GM18868 (cell line): ENCODE measurements at regions not wholly inside any gene's neighbourhood (a gene's known extent, or its start where the extent isn't known, plus 50 kb on each side); places are given as distances from the start of the nearest gene placed in this dataset.
A peak's percentile ranks its signal among the peaks of the same experiment; 100 is the strongest.

Source experiments
- ATAC-seq: cut with Tn5 transposase; IDR thresholded peaks from one replicate; pipeline ENCODE4 v1.9.1; 2021; ENCODE audit warnings: mild to moderate bottlenecking, moderate library complexity; ENCODE audit not compliant: unreplicated experiment

DNA sequence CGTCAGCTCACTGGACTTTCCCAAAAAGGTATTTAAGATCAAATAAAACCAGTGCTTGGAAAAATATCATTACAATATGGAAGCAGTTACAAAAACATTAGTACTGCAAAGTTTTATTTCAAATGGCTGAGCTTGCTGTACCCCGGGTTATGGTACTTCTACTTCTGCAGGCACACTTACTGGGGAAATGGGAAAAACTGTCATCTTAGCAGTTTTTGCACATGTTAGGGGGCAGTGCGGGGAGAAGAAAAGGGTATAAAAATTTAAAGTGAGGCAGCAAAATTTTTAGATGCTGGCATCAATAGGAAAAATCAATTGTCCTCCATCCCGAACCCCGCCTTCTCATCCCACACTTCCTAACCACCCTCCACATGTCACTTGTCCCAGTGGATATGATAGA, 133.4 kb downstream of the ATG4C start:
- ATAC-seq: no peak

DNA sequence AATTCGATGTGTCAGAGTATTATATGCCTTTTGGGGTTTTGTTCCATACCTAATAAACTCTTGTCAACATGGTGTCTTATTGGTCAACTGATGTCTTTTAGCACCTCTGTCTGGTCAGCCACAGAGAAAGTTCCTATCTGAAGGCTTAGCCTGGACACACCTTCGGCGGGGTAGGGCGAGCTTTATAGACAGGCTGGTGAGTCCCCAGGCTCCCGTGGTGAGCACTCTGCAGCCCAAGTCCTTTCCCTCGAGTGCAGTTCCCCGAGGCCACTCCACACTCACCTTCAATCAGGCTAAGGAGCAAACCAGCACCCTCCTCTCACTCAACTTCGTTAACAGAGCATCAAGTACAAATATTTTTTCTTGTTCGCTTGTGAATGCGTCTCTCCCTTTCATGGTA, 133.9 kb downstream of the ATG4C start:
- no peak for ATAC-seq

DNA sequence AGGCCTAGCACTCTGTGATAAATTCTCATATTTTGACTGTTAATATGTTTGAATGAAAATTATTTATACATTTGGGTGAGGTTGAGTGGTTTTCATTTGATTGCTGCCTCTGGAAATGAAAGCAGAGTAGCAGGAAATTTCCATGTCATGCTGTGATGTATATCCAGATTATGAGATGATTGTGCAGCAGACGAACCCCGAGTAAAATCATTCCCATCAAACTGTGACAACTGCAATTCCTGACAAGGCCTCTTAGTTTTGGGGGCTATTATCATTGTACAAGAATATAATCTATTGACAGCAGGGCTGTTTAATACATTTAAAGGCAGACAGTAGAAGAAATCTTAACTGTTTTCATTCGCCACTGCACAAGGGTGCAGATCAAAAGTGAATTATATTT, 134.8 kb downstream of the ATG4C start:
- ATAC-seq: no peak

GRCh38 chr1:62922006-62922405, 138.1 kb downstream of the ATG4C start:
- no peak for ATAC-seq

GRCh38 chr1:62924983-62925790, 141.3 kb downstream of the ATG4C start:
- ATAC-seq: no peak

GRCh38 chr1:62926681-62927252, 142.8 kb downstream of the ATG4C start:
- no peak for ATAC-seq

DNA sequence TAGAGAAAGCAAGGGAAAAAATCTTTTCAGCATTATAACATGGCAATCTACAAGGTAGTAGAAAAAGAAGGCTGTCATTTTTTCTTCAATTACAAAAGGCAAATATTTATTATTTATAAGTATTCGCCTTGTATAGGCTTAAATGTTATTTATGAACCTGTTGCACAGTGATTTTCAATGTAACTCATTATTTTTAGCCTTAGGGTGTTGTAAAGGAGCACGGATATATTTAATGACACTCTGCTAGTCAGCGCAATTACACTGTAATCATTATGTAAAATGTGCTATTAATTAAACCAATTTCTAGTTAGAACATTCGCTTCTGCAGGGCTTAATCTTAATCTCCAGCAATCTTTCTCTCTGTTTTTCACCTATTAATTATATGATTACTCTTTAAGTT, 145.0 kb downstream of the ATG4C start:
- no peak for ATAC-seq

GRCh38 chr1:62937634-62938296, 153.8 kb downstream of the ATG4C start:
- ATAC-seq: no peak

DNA sequence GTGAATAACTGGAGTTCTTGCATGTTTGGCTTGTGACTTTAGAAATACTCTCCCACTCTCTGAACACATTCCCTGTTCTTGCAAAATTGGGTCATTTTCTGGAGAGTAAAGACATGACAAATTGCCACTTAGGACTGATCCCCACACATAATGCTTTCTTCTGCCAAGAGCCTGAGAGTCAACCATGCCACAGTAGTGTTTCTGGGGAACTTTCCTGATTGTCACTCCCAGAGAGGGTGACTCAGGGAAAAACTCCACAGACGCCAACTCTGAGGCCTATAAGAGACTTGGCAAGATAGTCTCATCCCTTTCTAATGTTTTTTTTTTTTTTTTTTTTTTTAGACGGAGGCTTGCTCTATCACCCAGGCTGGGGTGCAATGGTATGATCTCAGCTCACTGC, 157.8 kb downstream of the ATG4C start:
- no peak for ATAC-seq

- no peak for ATAC-seq
Measured at GRCh38 chr1:62946511-62946910, 162.6 kb downstream of the ATG4C start.

- no peak for ATAC-seq
Measured at GRCh38 chr1:62951428-62951827, 167.5 kb downstream of the ATG4C start.

GRCh38 chr1:62952596-62952995, 168.7 kb downstream of the ATG4C start:
- no peak for ATAC-seq

DNA sequence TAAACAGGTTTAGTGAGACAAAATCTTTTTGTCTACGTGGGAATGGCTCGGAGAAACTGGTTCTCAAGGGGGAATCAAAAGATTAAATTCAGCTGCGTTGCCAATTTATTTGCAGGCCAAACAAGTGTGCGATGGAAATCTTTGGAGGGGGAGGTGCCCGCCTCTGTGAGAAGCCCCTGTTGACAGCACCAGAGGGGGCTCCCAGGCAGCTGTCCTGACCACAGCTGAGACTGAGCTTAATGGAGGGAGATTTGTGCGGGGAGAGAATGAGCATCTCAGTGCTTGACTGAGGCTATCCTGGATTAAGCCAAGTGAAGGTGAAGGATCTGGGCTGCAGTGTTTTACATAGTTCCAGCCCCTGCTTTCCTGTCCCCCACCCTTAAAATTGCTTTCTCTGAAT, 169.7 kb downstream of the ATG4C start:
- ATAC-seq: no peak

- ATAC-seq: no peak
Measured at GRCh38 chr1:62954758-62955157, 170.8 kb downstream of the ATG4C start.

DNA sequence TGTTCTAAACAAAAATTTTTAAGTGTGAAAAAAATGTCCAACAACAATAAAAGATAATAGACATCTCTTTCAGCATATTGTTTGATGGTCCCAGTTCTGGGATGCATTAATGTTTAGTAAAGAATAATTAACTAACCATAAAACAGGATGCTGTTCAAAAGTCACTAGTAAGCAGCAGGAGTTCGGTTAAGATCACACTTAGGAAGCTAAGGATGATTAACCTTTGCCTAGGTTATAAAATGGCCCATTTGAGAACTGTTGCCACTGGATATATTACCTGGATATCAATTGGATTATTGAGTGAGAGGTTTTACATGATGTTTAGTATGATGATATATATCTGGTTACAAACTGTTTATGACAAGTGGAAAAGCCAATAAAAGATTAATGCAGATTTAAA, 171.7 kb downstream of the ATG4C start:
- ATAC-seq: no peak

GRCh38 chr1:62962014-62962812, 178.3 kb downstream of the ATG4C start:
- no peak for ATAC-seq

DNA sequence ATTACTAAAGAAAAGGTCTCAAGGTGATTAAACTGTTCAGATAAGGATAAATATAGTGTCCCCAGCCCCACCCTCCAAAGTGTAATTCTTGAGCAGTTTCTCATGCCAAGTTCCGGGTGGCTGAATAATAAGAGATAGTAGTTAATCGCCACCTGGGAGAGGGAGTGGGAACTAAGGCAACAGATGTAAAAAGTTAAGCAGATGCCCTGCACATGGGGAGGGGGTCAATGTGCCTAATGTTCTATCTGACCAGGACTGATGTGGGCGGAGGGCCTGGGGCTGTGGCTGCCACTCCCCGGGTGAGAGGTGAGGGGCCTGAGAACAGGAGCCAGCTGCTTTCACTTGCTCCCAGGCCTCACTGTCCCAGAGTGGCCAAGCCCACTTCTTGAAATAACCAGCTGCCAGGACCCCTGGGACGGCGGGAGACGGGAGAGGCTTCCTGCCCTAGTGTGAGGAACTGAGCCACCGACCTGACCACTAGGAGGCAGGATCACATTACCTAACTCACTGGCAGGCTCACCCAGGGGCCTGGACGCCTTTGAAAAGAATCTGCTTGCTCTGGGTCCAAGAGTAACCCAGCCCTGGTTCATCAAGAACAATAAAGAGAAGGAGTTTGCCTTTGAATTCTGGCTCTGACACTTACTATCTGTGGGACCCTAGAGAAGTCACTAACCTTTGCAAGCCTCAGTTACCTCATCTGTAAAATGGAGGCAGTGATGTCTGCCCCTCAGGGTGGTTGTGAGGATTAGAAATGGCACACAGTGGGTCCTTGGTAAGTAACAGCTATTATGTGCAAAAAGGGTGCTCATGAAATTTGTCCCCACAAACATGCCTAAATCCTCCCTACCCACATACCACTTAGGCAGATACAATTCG, 179.2 kb downstream of the ATG4C start:
- peak; percentile 87 for ATAC-seq

DNA sequence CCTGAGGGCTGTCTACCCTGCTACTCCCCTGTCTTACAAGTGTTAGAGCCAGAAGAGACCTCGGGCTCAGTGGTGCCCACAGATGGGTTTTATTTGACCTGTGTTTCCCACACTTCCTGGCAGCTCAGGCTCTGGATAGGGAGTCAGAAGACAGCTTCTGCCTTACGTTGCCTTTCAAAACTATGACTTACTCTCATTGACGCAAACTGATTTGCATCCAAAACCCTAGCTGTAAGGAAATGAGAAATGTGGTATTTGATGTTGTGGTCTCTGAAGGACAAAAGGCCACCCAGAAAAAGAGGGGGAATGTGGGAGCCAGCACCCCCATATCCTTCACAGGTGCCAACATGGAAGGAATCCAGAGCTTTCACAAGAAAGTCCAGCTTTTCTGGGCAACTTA, 180.2 kb downstream of the ATG4C start:
- no peak for ATAC-seq

- ATAC-seq: no peak
Measured at GRCh38 chr1:62967031-62967430, 183.1 kb downstream of the ATG4C start.

DNA sequence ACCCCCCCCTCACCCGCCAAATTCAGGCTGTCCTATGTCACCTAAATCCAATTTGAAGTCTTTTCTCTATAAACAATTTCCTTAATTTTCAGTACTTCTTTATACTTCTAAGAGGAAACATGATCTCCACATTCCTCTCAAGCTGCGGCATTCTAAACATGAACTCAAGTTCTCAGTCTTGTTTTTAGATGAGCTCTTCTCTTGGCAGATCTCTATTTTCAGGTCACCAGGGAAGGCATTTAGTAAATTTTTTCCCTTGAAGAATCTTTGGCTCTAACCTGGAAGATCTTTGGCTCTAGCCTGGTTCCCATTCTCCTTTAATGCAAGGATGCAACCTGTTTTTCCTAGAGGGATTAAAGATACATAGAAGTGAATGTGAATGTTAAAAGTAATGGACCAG, 193.4 kb downstream of the ATG4C start:
- ATAC-seq: no peak
